ENCODE measurements at regions not wholly inside any gene's neighbourhood (a gene's known extent, or its start where the extent isn't known, plus 50 kb on each side); places are given as distances from the start of the nearest gene placed in this dataset.

GRCh38 chr11:127925475-127925874, 661.9 kb downstream of the ETS1 start:
- no peaks in the 10 kb centered on the region for H3K27me3 ChIP-seq (ENCODE audit: low read depth)
- ATAC-seq, result no peak

DNA sequence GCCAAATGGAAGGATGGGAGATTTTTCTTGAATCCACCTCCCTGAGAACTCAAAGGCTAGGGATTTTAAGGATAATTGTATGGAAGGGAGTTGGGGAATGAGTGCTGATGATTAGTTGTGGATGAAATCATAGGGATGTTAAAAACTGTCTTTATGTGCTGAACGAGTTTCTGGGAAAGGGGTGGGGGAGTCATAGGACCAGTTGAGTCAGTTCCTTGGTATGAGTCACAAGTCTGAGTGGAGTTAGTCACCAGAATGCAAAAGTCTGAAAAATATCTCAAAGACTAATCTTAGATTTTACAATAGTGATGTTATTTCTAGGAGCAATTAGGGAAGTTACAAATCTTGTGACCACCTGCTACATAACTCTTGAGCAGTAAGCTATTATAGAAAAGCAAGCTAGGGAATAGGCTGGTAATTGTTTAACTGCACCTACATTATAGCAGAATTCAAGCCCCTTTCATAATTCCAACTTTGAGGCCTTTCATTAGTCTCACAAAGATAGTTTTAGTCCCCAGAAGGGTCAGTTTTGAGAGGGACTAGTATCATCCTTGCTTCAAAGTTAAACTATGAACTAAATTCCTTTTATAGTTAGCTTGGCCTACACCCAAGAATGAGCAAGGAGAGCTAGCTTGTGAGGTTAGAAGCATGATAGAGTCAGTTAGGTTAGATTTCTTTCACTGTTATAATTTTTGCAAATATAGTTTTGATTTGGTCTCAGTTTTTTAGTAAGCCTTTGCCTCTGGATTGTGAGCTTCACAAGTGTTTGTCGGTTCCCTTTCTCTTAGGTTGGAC, 668.0 kb downstream of the ETS1 start:
- TF ChIP-seq, protein P1, sequence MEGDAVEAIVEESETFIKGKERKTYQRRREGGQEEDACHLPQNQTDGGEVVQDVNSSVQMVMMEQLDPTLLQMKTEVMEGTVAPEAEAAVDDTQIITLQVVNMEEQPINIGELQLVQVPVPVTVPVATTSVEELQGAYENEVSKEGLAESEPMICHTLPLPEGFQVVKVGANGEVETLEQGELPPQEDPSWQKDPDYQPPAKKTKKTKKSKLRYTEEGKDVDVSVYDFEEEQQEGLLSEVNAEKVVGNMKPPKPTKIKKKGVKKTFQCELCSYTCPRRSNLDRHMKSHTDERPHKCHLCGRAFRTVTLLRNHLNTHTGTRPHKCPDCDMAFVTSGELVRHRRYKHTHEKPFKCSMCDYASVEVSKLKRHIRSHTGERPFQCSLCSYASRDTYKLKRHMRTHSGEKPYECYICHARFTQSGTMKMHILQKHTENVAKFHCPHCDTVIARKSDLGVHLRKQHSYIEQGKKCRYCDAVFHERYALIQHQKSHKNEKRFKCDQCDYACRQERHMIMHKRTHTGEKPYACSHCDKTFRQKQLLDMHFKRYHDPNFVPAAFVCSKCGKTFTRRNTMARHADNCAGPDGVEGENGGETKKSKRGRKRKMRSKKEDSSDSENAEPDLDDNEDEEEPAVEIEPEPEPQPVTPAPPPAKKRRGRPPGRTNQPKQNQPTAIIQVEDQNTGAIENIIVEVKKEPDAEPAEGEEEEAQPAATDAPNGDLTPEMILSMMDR (IDR thresholded peaks at IDR 0.05), result no peak
- intact Hi-C loops (cut with DNase I), result no loop called here
- DNase-seq (no peak), ATAC-seq (no peak)
- Histone ChIP-seq H3K4me3 (no peak overlapping the region), H3K9me3 (peaks cover 8% of the 10 kb centered on the region), H3K36me3 (no peaks in the 10 kb centered on the region), H3K4me1 (no peaks in the 10 kb centered on the region), H3K27ac (no peak overlapping the region), H3K27me3 (ENCODE audit: low read depth) (no peaks in the 10 kb centered on the region)

More at GRCh38 chr11:127925475-127925874, 661.9 kb downstream of the ETS1 start:
- Histone ChIP-seq H3K4me3 (no peak overlapping the region), H3K36me3 (no peaks in the 10 kb centered on the region), H3K9me3 (no peaks in the 10 kb centered on the region), H3K27ac (no peak overlapping the region), H3K4me1 (no peaks in the 10 kb centered on the region)
- no peak for DNase-seq
- intact Hi-C loops (cut with DNase I), result no loop called here
- TF ChIP-seq, protein P1 (IDR thresholded peaks at IDR 0.05), result no peak

DNA sequence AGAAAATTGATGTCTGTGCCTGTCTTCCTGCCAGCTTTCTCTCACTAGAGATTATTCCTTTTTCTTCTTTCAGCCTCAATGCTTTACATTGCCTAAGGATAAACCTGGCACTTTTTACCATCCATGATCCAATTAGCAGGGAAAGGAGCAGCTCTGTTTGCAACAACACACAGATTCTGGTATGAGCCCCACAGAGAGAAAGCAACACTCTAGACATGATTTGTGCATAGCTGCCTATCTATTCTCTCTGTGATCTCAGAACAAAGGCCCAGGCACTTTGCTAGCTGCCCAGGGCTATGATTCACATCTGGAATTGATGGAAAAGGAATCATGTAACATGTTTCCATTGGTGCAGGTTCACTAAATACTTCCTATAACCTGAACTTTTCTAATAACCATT, 685.0 kb downstream of the ETS1 start:
- Histone ChIP-seq H3K27ac (no peak overlapping the region), H3K36me3 (no peaks in the 10 kb centered on the region), H3K4me1 (no peaks in the 10 kb centered on the region), H3K27me3 (ENCODE audit: low read depth) (no peaks in the 10 kb centered on the region), H3K4me3 (no peak overlapping the region), H3K9me3 (no peaks in the 10 kb centered on the region)
- ATAC-seq (no peak), DNase-seq (no peak)
- TF ChIP-seq, protein P1 (IDR thresholded peaks at IDR 0.05), result no peak
- intact Hi-C loops (cut with DNase I), result no loop called here

DNA sequence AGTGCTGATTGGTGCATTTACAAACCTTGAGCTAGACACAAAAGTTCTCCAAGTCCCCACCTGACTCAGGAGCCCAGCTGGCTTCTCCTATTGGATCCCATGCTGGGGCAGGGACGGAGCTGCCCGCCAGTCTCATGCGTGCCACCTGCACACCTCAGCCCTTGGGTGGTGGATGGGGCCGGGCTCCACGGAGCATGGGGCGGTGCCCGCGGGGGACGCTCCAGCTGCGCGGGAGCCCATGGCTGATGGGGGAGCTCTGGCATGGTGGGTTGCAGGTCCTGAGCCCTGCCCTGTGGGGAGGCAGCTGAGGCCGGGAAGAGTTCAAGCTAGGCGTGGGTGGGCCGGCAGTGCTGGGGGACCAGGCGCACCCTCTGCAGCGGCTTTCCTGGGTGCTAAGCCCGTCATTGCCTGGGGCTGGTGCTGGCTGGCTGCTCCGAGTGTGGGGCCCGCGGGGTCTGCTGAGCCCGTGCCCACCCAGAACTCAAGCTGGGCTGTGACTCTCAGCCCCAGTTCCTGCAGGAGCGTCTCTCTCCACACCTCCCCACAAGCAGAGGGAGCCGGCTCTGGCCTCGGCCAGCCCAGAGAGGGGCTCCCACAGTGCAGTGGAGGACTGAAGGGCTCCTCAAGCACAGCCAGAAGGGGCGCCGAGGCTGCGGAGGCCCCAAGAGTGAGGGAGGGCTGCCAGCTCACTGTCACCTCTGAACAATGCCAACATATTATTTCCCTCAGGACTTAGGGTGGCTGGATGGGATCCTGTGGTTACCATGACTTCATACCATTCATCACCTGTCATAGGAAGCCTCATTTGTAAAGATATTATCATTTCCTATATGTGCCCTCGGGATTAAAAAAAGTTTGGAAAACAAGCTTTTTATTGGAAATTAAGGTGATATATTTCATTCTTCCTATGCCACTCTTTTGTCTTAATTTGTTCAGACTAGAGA, 688.7 kb downstream of the ETS1 start:
- no peak for DNase-seq

DNA sequence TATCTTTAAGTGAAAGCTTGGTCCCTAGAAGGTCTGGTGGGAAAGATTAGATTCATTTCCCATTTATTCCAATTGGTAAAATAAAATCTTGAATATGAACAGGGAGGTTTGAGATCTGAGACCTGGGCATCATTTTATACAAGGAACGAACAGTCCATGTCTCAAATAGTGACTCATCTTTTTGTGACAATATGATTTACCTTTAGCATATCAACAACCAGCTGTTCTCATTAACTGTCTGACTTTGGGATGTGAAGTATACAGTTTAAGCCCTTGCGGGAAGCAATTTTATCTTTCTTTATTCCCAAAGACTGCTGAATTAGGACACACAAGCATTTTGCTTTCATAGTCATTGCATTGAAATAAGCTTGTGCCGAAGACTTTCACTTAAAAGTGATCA, 691.6 kb downstream of the ETS1 start:
- Histone ChIP-seq H3K36me3 (no peaks in the 10 kb centered on the region), H3K4me3 (no peak overlapping the region), H3K4me1 (no peaks in the 10 kb centered on the region), H3K9me3 (no peaks in the 10 kb centered on the region), H3K27me3 (ENCODE audit: low read depth) (no peaks in the 10 kb centered on the region), H3K27ac (no peak overlapping the region)
- TF ChIP-seq, protein P1 (IDR thresholded peaks at IDR 0.05), result no peak
- intact Hi-C loops (cut with DNase I), result no loop called here
- DNase-seq (no peak), ATAC-seq (no peak)

More for the DNA sequence above, 688.7 kb downstream of the ETS1 start:
- Histone ChIP-seq H3K27ac (no peak overlapping the region), H3K4me1 (no peaks in the 10 kb centered on the region), H3K9me3 (no peaks in the 10 kb centered on the region), H3K36me3 (no peaks in the 10 kb centered on the region), H3K27me3 (ENCODE audit: low read depth) (no peaks in the 10 kb centered on the region), H3K4me3 (no peak overlapping the region)
- TF ChIP-seq, protein P1 (IDR thresholded peaks at IDR 0.05), result no peak
- intact Hi-C loops (cut with DNase I), result no loop called here
- ATAC-seq, result no peak

Measured in lower lobe of right lung (tissue), 2 donors.